ENCODE measurements at regions not wholly inside any gene's neighbourhood (a gene's known extent, or its start where the extent isn't known, plus 50 kb on each side); places are given as distances from the start of the nearest gene placed in this dataset.
"Not testable (repeated sequence)": the region's sequence is repeated elsewhere in the genome, so short reads cannot be mapped to it uniquely, and the experiment has no call there.

GRCh38 chr4:96448315-96448872 lies 608.5 kb downstream of the PDHA2 start:
- 59 to 68% (median 63%) methylated on average over 3 of the region's 3 CpGs for WGBS, 4 donors
- H3K27me3 ChIP-seq, result no peaks in the 10 kb centered on the region
- DNase-seq (no peak), ATAC-seq (no peak)
- no peak overlapping the region for H3K4me3 ChIP-seq
- TF ChIP-seq CTCF (IDR thresholded peaks at IDR 0.05) (no peak), POLR2A (IDR thresholded peaks at IDR 0.05) (no peak)
- H3K9me3 ChIP-seq, result peaks cover 0 to 52% (median 21%) of the 10 kb centered on the region in 12 donors
- no peaks in the 10 kb centered on the region for H3K36me3 ChIP-seq
- no peaks in the 10 kb centered on the region for H3K4me1 ChIP-seq
- H3K27ac ChIP-seq, result no peak overlapping the region
- intact Hi-C loops (cut with DNase I), result no loop called here

GRCh38 chr4:96455045-96455720 lies 615.3 kb downstream of the PDHA2 start:
- H3K36me3 ChIP-seq, result no peaks in the 10 kb centered on the region
- peaks cover 0 to 11% (median 0%) of the 10 kb centered on the region in 12 donors for H3K9me3 ChIP-seq
- 82 to 87% (median 86%) methylated on average over 6 of the region's 6 CpGs for WGBS, 4 donors
- no peaks in the 10 kb centered on the region for H3K27me3 ChIP-seq
- no peak for ATAC-seq
- no peak for DNase-seq
- no peak overlapping the region for H3K4me3 ChIP-seq
- no peaks in the 10 kb centered on the region for H3K4me1 ChIP-seq
- TF ChIP-seq POLR2A (IDR thresholded peaks at IDR 0.05), result no peak
- no peak overlapping the region for H3K27ac ChIP-seq
- intact Hi-C loops (cut with DNase I), result no loop called here

GRCh38 chr4:96458031-96458430 lies 618.1 kb downstream of the PDHA2 start:
- H3K4me3 ChIP-seq; H3K4me1 ChIP-seq; H3K27ac ChIP-seq; H3K27me3 ChIP-seq; intact Hi-C loops (cut with DNase I); DNase-seq; ATAC-seq; H3K36me3 ChIP-seq: not testable (repeated sequence)
- WGBS, 4 donors, result 80 to 85% (median 82%) methylated on average over 4 of the region's 4 CpGs
- peaks cover 0 to 11% (median 0%) of the 10 kb centered on the region in 12 donors for H3K9me3 ChIP-seq

GRCh38 chr4:96459105-96459504 lies 619.2 kb downstream of the PDHA2 start:
- no peak for TF ChIP-seq CTCF (IDR thresholded peaks at IDR 0.05)
- no peak for TF ChIP-seq POLR2A (IDR thresholded peaks at IDR 0.05)

GRCh38 chr4:96465834-96466233 lies 625.9 kb downstream of the PDHA2 start:
- ATAC-seq, result no peak
- no peak for TF ChIP-seq POLR2A (IDR thresholded peaks at IDR 0.05)

More at GRCh38 chr4:96459105-96459504, 619.2 kb downstream of the PDHA2 start:
- no peaks in the 10 kb centered on the region for H3K36me3 ChIP-seq
- no peak overlapping the region for H3K4me3 ChIP-seq
- intact Hi-C loops (cut with DNase I), result no loop called here
- H3K27ac ChIP-seq, result no peak overlapping the region
- no peaks in the 10 kb centered on the region for H3K4me1 ChIP-seq
- no peaks in the 10 kb centered on the region for H3K27me3 ChIP-seq
- no peak for ATAC-seq
- H3K9me3 ChIP-seq, result peaks cover 0 to 9% (median 0%) of the 10 kb centered on the region in 12 donors
- 73 to 81% (median 76%) methylated on average over 1 of the region's 1 CpG for WGBS, 4 donors
- DNase-seq, result no peak

More at GRCh38 chr4:96465834-96466233, 625.9 kb downstream of the PDHA2 start:
- Histone ChIP-seq H3K9me3 (peaks cover 0 to 7% (median 0%) of the 10 kb centered on the region in 12 donors), H3K4me1 (no peaks in the 10 kb centered on the region), H3K27me3 (no peaks in the 10 kb centered on the region), H3K4me3 (no peak overlapping the region), H3K36me3 (no peaks in the 10 kb centered on the region), H3K27ac (no peak overlapping the region)
- 70 to 75% (median 71%) methylated on average over 2 of the region's 2 CpGs for WGBS, 4 donors
- DNase-seq, result no peak
- intact Hi-C loops (cut with DNase I), result no loop called here
